Osteoblast (primary cell): ENCODE measurements at regions not wholly inside any gene's neighbourhood (a gene's known extent, or its start where the extent isn't known, plus 50 kb on each side); places are given as distances from the start of the nearest gene placed in this dataset.

Experiments
- DNase-seq: peaks from one replicate; pipeline ENCODE4 v3.0.0; 2011; ENCODE audit warnings: low spot score, mixed read lengths; ENCODE audit not compliant: insufficient read length; ENCODE audit errors: missing footprints
- H2AFZ ChIP-seq: 2 replicates; pipeline ENCODE4 v1.6.0; 2011; ENCODE audit warnings: mild to moderate bottlenecking, low read length
- H3K27ac ChIP-seq: 2 replicates; pipeline ENCODE4 v1.5.1; 2011; ENCODE audit warnings: mild to moderate bottlenecking, low read depth, low read length, moderate library complexity
- H3K27me3 ChIP-seq: 2 replicates; pipeline ENCODE4 v1.6.0; 2012; ENCODE audit warnings: mild to moderate bottlenecking, control low read depth, inconsistent platforms, low read length, moderate library complexity; ENCODE audit not compliant: insufficient read depth
- H3K36me3 ChIP-seq: 2 replicates; pipeline ENCODE4 v1.5.1; 2011; ENCODE audit warnings: mild to moderate bottlenecking, low read length, control low read depth, moderate library complexity; ENCODE audit not compliant: insufficient read depth
- H3K4me1 ChIP-seq: 2 replicates; pipeline ENCODE4 v1.5.1; 2011; ENCODE audit warnings: mild to moderate bottlenecking, low read length, control low read depth, moderate library complexity; ENCODE audit not compliant: insufficient read depth
- H3K4me2 ChIP-seq: 2 replicates; pipeline ENCODE4 v1.6.0; 2011; ENCODE audit warnings: mild to moderate bottlenecking, low read length; ENCODE audit not compliant: insufficient read depth
- H3K4me3 ChIP-seq: fragments of 200-600 bp; sonication (generic); 3 replicates; pipeline ENCODE4 v1.5.1; 2012; ENCODE audit warnings: mild to moderate bottlenecking, low read length, inconsistent platforms; ENCODE audit not compliant: insufficient read depth
- H3K79me2 ChIP-seq: 2 replicates; pipeline ENCODE4 v1.6.0; 2012; ENCODE audit warnings: mild to moderate bottlenecking, low read length, control low read depth, inconsistent platforms; ENCODE audit not compliant: insufficient read depth
- H3K9me3 ChIP-seq: 2 replicates; pipeline ENCODE4 v1.5.1; 2011; ENCODE audit warnings: low read depth, low read length, control low read depth
- H4K20me1 ChIP-seq: 2 replicates; pipeline ENCODE4 v1.6.0; 2012; ENCODE audit warnings: mild to moderate bottlenecking, low read length, control low read depth; ENCODE audit not compliant: insufficient read depth
- CTCF ChIP-seq: IDR thresholded peaks from 2 replicates; pipeline ENCODE4 v1.5.1; 2011; ENCODE audit warnings: mild to moderate bottlenecking, low read depth, low read length, moderate library complexity; ENCODE audit errors: extremely low read depth

GRCh38 chr2:33678436-33678835 lies 79.3 kb upstream of the FAM98A start:
- Histone ChIP-seq H3K27ac (no peak overlapping the region), H4K20me1 (no peaks in the 10 kb centered on the region), H3K79me2 (no peaks in the 10 kb centered on the region), H3K9me3 (no peaks in the 10 kb centered on the region), H3K4me1 (no peaks in the 10 kb centered on the region), H3K4me3 (no peak overlapping the region), H2AFZ (no peak overlapping the region), H3K36me3 (no peaks in the 10 kb centered on the region), H3K4me2 (no peak overlapping the region), H3K27me3 (no peaks in the 10 kb centered on the region)
- no peak for DNase-seq
- TF ChIP-seq CTCF: no peak

GRCh38 chr2:33673937-33674336 lies 74.8 kb upstream of the FAM98A start:
- no peak overlapping the region for H3K27ac ChIP-seq
- H3K4me3 ChIP-seq: no peak overlapping the region
- TF ChIP-seq CTCF: peak; percentile 42
- no peaks in the 10 kb centered on the region for H3K9me3 ChIP-seq
- no peaks in the 10 kb centered on the region for H3K36me3 ChIP-seq
- H2AFZ ChIP-seq: no peak overlapping the region
- no peak for DNase-seq
- no peaks in the 10 kb centered on the region for H4K20me1 ChIP-seq
- no peaks in the 10 kb centered on the region for H3K4me1 ChIP-seq
- H3K79me2 ChIP-seq: no peaks in the 10 kb centered on the region
- H3K4me2 ChIP-seq: no peak overlapping the region
- no peaks in the 10 kb centered on the region for H3K27me3 ChIP-seq

GRCh38 chr2:33672896-33673295 lies 73.8 kb upstream of the FAM98A start:
- H3K27me3 ChIP-seq: no peaks in the 10 kb centered on the region
- TF ChIP-seq CTCF: no peak
- H3K4me3 ChIP-seq: no peak overlapping the region
- H3K4me2 ChIP-seq: no peak overlapping the region
- no peaks in the 10 kb centered on the region for H3K4me1 ChIP-seq
- DNase-seq: no peak
- no peak overlapping the region for H2AFZ ChIP-seq
- H3K27ac ChIP-seq: no peak overlapping the region
- no peaks in the 10 kb centered on the region for H3K79me2 ChIP-seq
- H3K9me3 ChIP-seq: no peaks in the 10 kb centered on the region
- no peaks in the 10 kb centered on the region for H4K20me1 ChIP-seq
- H3K36me3 ChIP-seq: no peaks in the 10 kb centered on the region

- DNase-seq: no peak
- Histone ChIP-seq H3K27me3 (no peaks in the 10 kb centered on the region), H3K79me2 (no peaks in the 10 kb centered on the region), H4K20me1 (no peaks in the 10 kb centered on the region), H3K4me3 (no peak overlapping the region), H3K9me3 (no peaks in the 10 kb centered on the region), H2AFZ (no peak overlapping the region), H3K36me3 (no peaks in the 10 kb centered on the region), H3K4me2 (no peak overlapping the region), H3K4me1 (no peaks in the 10 kb centered on the region), H3K27ac (no peak overlapping the region)
- TF ChIP-seq CTCF: no peak
Observed at GRCh38 chr2:33672389-33672788, 73.3 kb upstream of the FAM98A start.
